ENCODE measurements at regions not wholly inside any gene's neighbourhood (a gene's known extent, or its start where the extent isn't known, plus 50 kb on each side); places are given as distances from the start of the nearest gene placed in this dataset.

DNA sequence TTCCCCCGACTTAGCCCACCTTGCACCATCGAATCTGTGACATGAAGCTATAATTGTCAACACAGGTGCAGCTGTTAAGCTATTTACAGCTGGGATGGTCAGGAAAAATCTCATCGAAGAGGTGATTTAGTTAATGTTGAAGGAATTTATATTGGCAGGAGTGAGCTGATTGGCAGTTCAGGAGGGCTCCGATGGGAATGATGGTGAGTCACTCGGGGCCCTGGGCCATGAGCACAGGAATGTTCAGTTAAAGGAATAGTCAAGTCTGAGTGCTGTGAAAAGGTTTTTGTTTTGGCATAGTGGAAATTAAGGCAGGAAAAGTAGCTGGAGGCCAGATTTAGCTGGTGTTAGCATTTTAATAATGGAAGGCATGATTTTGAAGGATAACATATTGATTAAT, 95.7 kb downstream of the OXSM start:
- no peaks in the 10 kb centered on the region for H3K27me3 ChIP-seq (ENCODE audit: insufficient read depth, low read depth, low read length)
- H3K79me2 ChIP-seq (replicated peaks; ENCODE audit: insufficient read depth, low read length), result no peaks in the 10 kb centered on the region
- no peak overlapping the region for H3K4me2 ChIP-seq (ENCODE audit: low read length)
- H3K36me3 ChIP-seq (ENCODE audit: insufficient read depth, low read length), result no peaks in the 10 kb centered on the region
- H3K4me3 ChIP-seq (ENCODE audit: low read length), result no peak overlapping the region
- H3K9ac ChIP-seq (ENCODE audit: low read length), result no peak overlapping the region
- no peaks in the 10 kb centered on the region for H3K9me2 ChIP-seq (ENCODE audit: insufficient read depth, low read length)
- H3K27ac ChIP-seq (ENCODE audit: low read length), result no peak overlapping the region
- no peaks in the 10 kb centered on the region for H4K20me1 ChIP-seq (ENCODE audit: insufficient read depth)
- no peaks in the 10 kb centered on the region for H3F3A ChIP-seq (ENCODE audit: insufficient read depth, low read length, poor library complexity, severe bottlenecking)
- no peak for TF ChIP-seq RAD21 (conservative IDR thresholded peaks at IDR 0.05)
- no peak for TF ChIP-seq EZH2 (IDR thresholded peaks at IDR 0.05; ENCODE audit: borderline replicate concordance, insufficient read depth, low read length, poor library complexity, severe bottlenecking)
- TF ChIP-seq EP300 (conservative IDR thresholded peaks at IDR 0.05; ENCODE audit: poor library complexity, severe bottlenecking), result no peak
- TF ChIP-seq MXI1 (conservative IDR thresholded peaks at IDR 0.05; ENCODE audit: poor library complexity, severe bottlenecking), result no peak
- TF ChIP-seq, protein P1, sequence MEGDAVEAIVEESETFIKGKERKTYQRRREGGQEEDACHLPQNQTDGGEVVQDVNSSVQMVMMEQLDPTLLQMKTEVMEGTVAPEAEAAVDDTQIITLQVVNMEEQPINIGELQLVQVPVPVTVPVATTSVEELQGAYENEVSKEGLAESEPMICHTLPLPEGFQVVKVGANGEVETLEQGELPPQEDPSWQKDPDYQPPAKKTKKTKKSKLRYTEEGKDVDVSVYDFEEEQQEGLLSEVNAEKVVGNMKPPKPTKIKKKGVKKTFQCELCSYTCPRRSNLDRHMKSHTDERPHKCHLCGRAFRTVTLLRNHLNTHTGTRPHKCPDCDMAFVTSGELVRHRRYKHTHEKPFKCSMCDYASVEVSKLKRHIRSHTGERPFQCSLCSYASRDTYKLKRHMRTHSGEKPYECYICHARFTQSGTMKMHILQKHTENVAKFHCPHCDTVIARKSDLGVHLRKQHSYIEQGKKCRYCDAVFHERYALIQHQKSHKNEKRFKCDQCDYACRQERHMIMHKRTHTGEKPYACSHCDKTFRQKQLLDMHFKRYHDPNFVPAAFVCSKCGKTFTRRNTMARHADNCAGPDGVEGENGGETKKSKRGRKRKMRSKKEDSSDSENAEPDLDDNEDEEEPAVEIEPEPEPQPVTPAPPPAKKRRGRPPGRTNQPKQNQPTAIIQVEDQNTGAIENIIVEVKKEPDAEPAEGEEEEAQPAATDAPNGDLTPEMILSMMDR (IDR thresholded peaks at IDR 0.05; ENCODE audit: poor library complexity, severe bottlenecking), result no peak
- TF ChIP-seq TAF1 (IDR thresholded peaks at IDR 0.05; ENCODE audit: low read depth), result no peak
- TF ChIP-seq SMC3 (conservative IDR thresholded peaks at IDR 0.05; ENCODE audit: poor library complexity), result no peak
- TF ChIP-seq POLR2AphosphoS5 (IDR thresholded peaks at IDR 0.05), result no peak
- TF ChIP-seq REST (IDR thresholded peaks at IDR 0.05; ENCODE audit: borderline replicate concordance), result no peak
- H2AFZ ChIP-seq (ENCODE audit: low read depth, low read length), result no peak overlapping the region
- H3K9me3 ChIP-seq (ENCODE audit: low read length), result no peaks in the 10 kb centered on the region

DNA sequence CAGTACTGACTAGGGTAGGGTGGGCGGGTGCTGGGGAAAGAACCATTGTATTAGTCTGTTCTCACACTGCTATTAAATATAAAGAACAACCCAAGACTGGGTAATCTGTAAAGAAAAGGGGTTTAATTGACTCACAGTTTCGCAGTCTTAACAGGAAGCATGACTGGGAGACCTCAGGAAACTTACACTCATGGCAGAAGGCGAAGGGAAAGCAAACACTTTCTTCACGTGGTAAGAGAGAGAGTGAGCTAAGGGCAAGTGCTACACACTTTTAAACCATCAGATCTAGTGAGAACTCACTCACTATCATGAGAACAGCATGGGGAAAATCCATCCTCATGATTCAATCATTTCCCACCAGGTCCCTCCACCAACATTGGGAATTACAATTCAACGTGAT, 98.0 kb downstream of the OXSM start:
- Histone ChIP-seq H3K9me2 (ENCODE audit: insufficient read depth, low read length) (no peaks in the 10 kb centered on the region), H3K79me2 (replicated peaks; ENCODE audit: insufficient read depth, low read length) (no peaks in the 10 kb centered on the region), H3K4me3 (ENCODE audit: low read length) (no peak overlapping the region), H3K27me3 (ENCODE audit: insufficient read depth, low read depth, low read length) (no peaks in the 10 kb centered on the region), H4K20me1 (ENCODE audit: insufficient read depth) (no peaks in the 10 kb centered on the region), H3K9ac (ENCODE audit: low read length) (no peak overlapping the region), H3F3A (ENCODE audit: insufficient read depth, low read length, poor library complexity, severe bottlenecking) (no peaks in the 10 kb centered on the region), H3K4me2 (ENCODE audit: low read length) (no peak overlapping the region), H3K36me3 (ENCODE audit: insufficient read depth, low read length) (no peaks in the 10 kb centered on the region), H3K9me3 (ENCODE audit: low read length) (no peaks in the 10 kb centered on the region), H3K27ac (ENCODE audit: low read length) (no peak overlapping the region), H2AFZ (ENCODE audit: low read depth, low read length) (no peak overlapping the region)
- TF ChIP-seq SMC3 (conservative IDR thresholded peaks at IDR 0.05; ENCODE audit: poor library complexity) (no peak), EP300 (conservative IDR thresholded peaks at IDR 0.05; ENCODE audit: poor library complexity, severe bottlenecking) (no peak), EZH2 (IDR thresholded peaks at IDR 0.05; ENCODE audit: borderline replicate concordance, insufficient read depth, low read length, poor library complexity, severe bottlenecking) (no peak), MXI1 (conservative IDR thresholded peaks at IDR 0.05; ENCODE audit: poor library complexity, severe bottlenecking) (no peak), REST (IDR thresholded peaks at IDR 0.05; ENCODE audit: borderline replicate concordance) (no peak), RAD21 (conservative IDR thresholded peaks at IDR 0.05) (no peak), POLR2AphosphoS5 (IDR thresholded peaks at IDR 0.05) (no peak), TAF1 (IDR thresholded peaks at IDR 0.05; ENCODE audit: low read depth) (no peak)
- TF ChIP-seq, protein P1 (IDR thresholded peaks at IDR 0.05; ENCODE audit: poor library complexity, severe bottlenecking), result no peak

Measured in neural cell (in vitro differentiated cells).